ENCODE measurements at regions not wholly inside any gene's neighbourhood (a gene's known extent, or its start where the extent isn't known, plus 50 kb on each side); places are given as distances from the start of the nearest gene placed in this dataset.
"Not testable (repeated sequence)": the region's sequence is repeated elsewhere in the genome, so short reads cannot be mapped to it uniquely, and the experiment has no call there.

GRCh38 chr18:76712511-76713140 lies 109.7 kb upstream of the ZNF236 start:
- H3K27ac Mint-ChIP-seq (ENCODE audit: low read depth), result no peak overlapping the region
- ATAC-seq (replicated peaks; ENCODE audit: extremely low read depth, poor library complexity, severe bottlenecking) (no peak), DNase-seq (ENCODE audit: low spot score in 2 of 2) (no peak)
- no peaks in the 10 kb centered on the region for H3K36me3 Mint-ChIP-seq (ENCODE audit: insufficient read depth)
- no peaks in the 10 kb centered on the region for H3K27me3 Mint-ChIP-seq
- H3K4me1 Mint-ChIP-seq, result peaks cover 6% of the 10 kb centered on the region
- H3K4me3 Mint-ChIP-seq, result no peak overlapping the region
- no peaks in the 10 kb centered on the region for H3K9me3 Mint-ChIP-seq

- ATAC-seq (replicated peaks; ENCODE audit: extremely low read depth, poor library complexity, severe bottlenecking), result no peak
- Mint-ChIP-seq H3K4me3 (no peak overlapping the region), H3K27me3 (no peaks in the 10 kb centered on the region), H3K36me3 (ENCODE audit: insufficient read depth) (no peaks in the 10 kb centered on the region), H3K4me1 (peaks cover 6% of the 10 kb centered on the region), H3K9me3 (no peaks in the 10 kb centered on the region), H3K27ac (ENCODE audit: low read depth) (no peak overlapping the region)
- no peak for DNase-seq (ENCODE audit: low spot score in 2 of 2)
These were observed 111.5 kb upstream of the ZNF236 start for GRCh38 chr18:76710646-76711520.

- Mint-ChIP-seq H3K27ac (ENCODE audit: low read depth) (no peak overlapping the region), H3K27me3 (no peaks in the 10 kb centered on the region), H3K9me3 (no peaks in the 10 kb centered on the region), H3K4me1 (peaks cover 6% of the 10 kb centered on the region), H3K4me3 (no peak overlapping the region), H3K36me3 (ENCODE audit: insufficient read depth) (no peaks in the 10 kb centered on the region)
- ATAC-seq (replicated peaks; ENCODE audit: extremely low read depth, poor library complexity, severe bottlenecking) (peak; percentile 56), DNase-seq (ENCODE audit: low spot score in 2 of 2) (peak in 1 of 2 donors; percentile 28)
These were observed 112.4 kb upstream of the ZNF236 start for GRCh38 chr18:76709659-76710645.

GRCh38 chr18:76708722-76709353 lies 113.5 kb upstream of the ZNF236 start:
- DNase-seq (ENCODE audit: low spot score in 2 of 2), result no peak
- no peaks in the 10 kb centered on the region for H3K9me3 Mint-ChIP-seq
- H3K4me3 Mint-ChIP-seq, result no peak overlapping the region
- peaks cover 6% of the 10 kb centered on the region for H3K4me1 Mint-ChIP-seq
- H3K36me3 Mint-ChIP-seq (ENCODE audit: insufficient read depth), result no peaks in the 10 kb centered on the region
- H3K27ac Mint-ChIP-seq (ENCODE audit: low read depth), result no peak overlapping the region
- ATAC-seq (replicated peaks; ENCODE audit: extremely low read depth, poor library complexity, severe bottlenecking), result no peak
- H3K27me3 Mint-ChIP-seq, result no peaks in the 10 kb centered on the region

- ATAC-seq (replicated peaks; ENCODE audit: extremely low read depth, poor library complexity, severe bottlenecking), result no peak
- H3K27me3 Mint-ChIP-seq, result peaks cover 3% of the 10 kb centered on the region
- no peak for DNase-seq (ENCODE audit: low spot score in 2 of 2)
- H3K36me3 Mint-ChIP-seq (ENCODE audit: insufficient read depth), result no peaks in the 10 kb centered on the region
- no peaks in the 10 kb centered on the region for H3K9me3 Mint-ChIP-seq
- H3K4me3 Mint-ChIP-seq, result no peak overlapping the region
- H3K4me1 Mint-ChIP-seq, result peaks cover 6% of the 10 kb centered on the region
- no peak overlapping the region for H3K27ac Mint-ChIP-seq (ENCODE audit: low read depth)
These were observed 114.2 kb upstream of the ZNF236 start for GRCh38 chr18:76708071-76708721.

GRCh38 chr18:76707534-76707933 lies 114.8 kb upstream of the ZNF236 start:
- Mint-ChIP-seq H3K4me1 (peaks cover 6% of the 10 kb centered on the region), H3K27ac (ENCODE audit: low read depth) (no peak overlapping the region), H3K36me3 (ENCODE audit: insufficient read depth) (no peaks in the 10 kb centered on the region), H3K4me3 (no peak overlapping the region), H3K27me3 (peaks cover 10% of the 10 kb centered on the region), H3K9me3 (no peaks in the 10 kb centered on the region)
- no peak for ATAC-seq (replicated peaks; ENCODE audit: extremely low read depth, poor library complexity, severe bottlenecking)
- no peak for DNase-seq (ENCODE audit: low spot score in 2 of 2)

- H3K9me3 Mint-ChIP-seq; H3K4me3 Mint-ChIP-seq; DNase-seq (ENCODE audit: low spot score in 2 of 2); H3K36me3 Mint-ChIP-seq (ENCODE audit: insufficient read depth); H3K27ac Mint-ChIP-seq (ENCODE audit: low read depth); H3K4me1 Mint-ChIP-seq; ATAC-seq (replicated peaks; ENCODE audit: extremely low read depth, poor library complexity, severe bottlenecking): not testable (repeated sequence)
- H3K27me3 Mint-ChIP-seq, result peaks cover 27% of the 10 kb centered on the region
These were observed 117.8 kb upstream of the ZNF236 start for GRCh38 chr18:76704589-76704988.

- no peak for DNase-seq (ENCODE audit: low spot score in 2 of 2)
- H3K27ac Mint-ChIP-seq (ENCODE audit: low read depth), result no peak overlapping the region
- peaks cover 73% of the 10 kb centered on the region for H3K27me3 Mint-ChIP-seq
- H3K36me3 Mint-ChIP-seq (ENCODE audit: insufficient read depth), result no peaks in the 10 kb centered on the region
- H3K9me3 Mint-ChIP-seq, result no peaks in the 10 kb centered on the region
- no peak for ATAC-seq (replicated peaks; ENCODE audit: extremely low read depth, poor library complexity, severe bottlenecking)
- H3K4me1 Mint-ChIP-seq, result no peaks in the 10 kb centered on the region
- H3K4me3 Mint-ChIP-seq, result no peak overlapping the region
These were observed 122.4 kb upstream of the ZNF236 start for GRCh38 chr18:76699923-76700322.

- Mint-ChIP-seq H3K9me3 (no peaks in the 10 kb centered on the region), H3K36me3 (ENCODE audit: insufficient read depth) (no peaks in the 10 kb centered on the region), H3K27me3 (peaks cover 86% of the 10 kb centered on the region), H3K4me3 (no peak overlapping the region), H3K4me1 (no peaks in the 10 kb centered on the region), H3K27ac (ENCODE audit: low read depth) (no peak overlapping the region)
- no peak for ATAC-seq (replicated peaks; ENCODE audit: extremely low read depth, poor library complexity, severe bottlenecking)
- DNase-seq (ENCODE audit: low spot score in 2 of 2), result no peak
These were observed 124.9 kb upstream of the ZNF236 start for GRCh38 chr18:76697441-76697901.

GRCh38 chr18:76691800-76692199 lies 130.6 kb upstream of the ZNF236 start:
- no peak for DNase-seq (ENCODE audit: low spot score in 2 of 2)

GRCh38 chr18:76689646-76690264 lies 132.6 kb upstream of the ZNF236 start:
- no peaks in the 10 kb centered on the region for H3K36me3 Mint-ChIP-seq (ENCODE audit: insufficient read depth)
- no peak for DNase-seq (ENCODE audit: low spot score in 2 of 2)
- H3K9me3 Mint-ChIP-seq, result no peaks in the 10 kb centered on the region
- ATAC-seq (replicated peaks; ENCODE audit: extremely low read depth, poor library complexity, severe bottlenecking), result no peak
- H3K27ac Mint-ChIP-seq (ENCODE audit: low read depth), result peak overlapping the region; percentile 77
- peaks cover 6% of the 10 kb centered on the region for H3K4me1 Mint-ChIP-seq
- H3K4me3 Mint-ChIP-seq, result no peak overlapping the region
- H3K27me3 Mint-ChIP-seq, result peaks cover 80% of the 10 kb centered on the region

More at GRCh38 chr18:76691800-76692199, 130.6 kb upstream of the ZNF236 start:
- Mint-ChIP-seq H3K4me1 (peaks cover 3% of the 10 kb centered on the region), H3K27ac (ENCODE audit: low read depth) (no peak overlapping the region), H3K4me3 (no peak overlapping the region), H3K27me3 (peaks cover 85% of the 10 kb centered on the region), H3K36me3 (ENCODE audit: insufficient read depth) (no peaks in the 10 kb centered on the region), H3K9me3 (no peaks in the 10 kb centered on the region)
- ATAC-seq (replicated peaks; ENCODE audit: extremely low read depth, poor library complexity, severe bottlenecking), result no peak

Data from central memory CD8-positive, alpha-beta T cell (primary cell).